Ascending aorta (tissue), 2 donors: ENCODE measurements at regions not wholly inside any gene's neighbourhood (a gene's known extent, or its start where the extent isn't known, plus 50 kb on each side); places are given as distances from the start of the nearest gene placed in this dataset.

Experiments
- DNase-seq, 2 donors: peaks; one replicate each; pipeline ENCODE4 v3.0.0-alpha.2; 2019; ENCODE audit warnings: low spot score in 2 of 2
- H3K27ac ChIP-seq, 2 donors: fragments of 200-600 bp; sonication (generic); one replicate each; pipeline ENCODE4 v1.5.1; 2016 to 2017; ENCODE audit warnings: mild to moderate bottlenecking in 1 of 2
- H3K27me3 ChIP-seq: fragments of 200-600 bp; sonication (generic); one replicate; pipeline ENCODE4 v1.5.1; 2017
- H3K36me3 ChIP-seq, 2 donors: fragments of 200-600 bp; sonication (generic); one replicate each; pipeline ENCODE4 v1.5.1; 2016
- H3K4me1 ChIP-seq, 2 donors: fragments of 200-600 bp; sonication (generic); one replicate each; pipeline ENCODE4 v1.5.1; 2016 to 2017; ENCODE audit warnings: mild to moderate bottlenecking in 1 of 2
- H3K4me3 ChIP-seq, 2 donors: fragments of 200-600 bp; sonication (generic); one replicate each; pipeline ENCODE4 v1.5.1; 2016 to 2017; ENCODE audit warnings: mild to moderate bottlenecking in 1 of 2
- H3K9me3 ChIP-seq, 2 donors: fragments of 200-600 bp; sonication (generic); one replicate each; pipeline ENCODE4 v1.5.1; 2016
- intact Hi-C: fragments of 100-400 bp; cut with DNase I; formaldehyde crosslinking; loops from one replicate; pipeline ENCODE4 v1.15.1; 2023
- TF ChIP-seq, protein P1 (sequence below), 3 experiments: fragments of 200-600 bp in 2 of 3; fragments of 450-650 bp in 1 of 3; sonication (generic) in 2 of 3; IDR thresholded peaks; one replicate each; pipeline ENCODE4 v1.5.1; 2016 to 2019; ENCODE audit warnings: antibody characterized with exemption in 3 of 3, mild to moderate bottlenecking in 1 of 3, moderate library complexity in 1 of 3

DNA sequence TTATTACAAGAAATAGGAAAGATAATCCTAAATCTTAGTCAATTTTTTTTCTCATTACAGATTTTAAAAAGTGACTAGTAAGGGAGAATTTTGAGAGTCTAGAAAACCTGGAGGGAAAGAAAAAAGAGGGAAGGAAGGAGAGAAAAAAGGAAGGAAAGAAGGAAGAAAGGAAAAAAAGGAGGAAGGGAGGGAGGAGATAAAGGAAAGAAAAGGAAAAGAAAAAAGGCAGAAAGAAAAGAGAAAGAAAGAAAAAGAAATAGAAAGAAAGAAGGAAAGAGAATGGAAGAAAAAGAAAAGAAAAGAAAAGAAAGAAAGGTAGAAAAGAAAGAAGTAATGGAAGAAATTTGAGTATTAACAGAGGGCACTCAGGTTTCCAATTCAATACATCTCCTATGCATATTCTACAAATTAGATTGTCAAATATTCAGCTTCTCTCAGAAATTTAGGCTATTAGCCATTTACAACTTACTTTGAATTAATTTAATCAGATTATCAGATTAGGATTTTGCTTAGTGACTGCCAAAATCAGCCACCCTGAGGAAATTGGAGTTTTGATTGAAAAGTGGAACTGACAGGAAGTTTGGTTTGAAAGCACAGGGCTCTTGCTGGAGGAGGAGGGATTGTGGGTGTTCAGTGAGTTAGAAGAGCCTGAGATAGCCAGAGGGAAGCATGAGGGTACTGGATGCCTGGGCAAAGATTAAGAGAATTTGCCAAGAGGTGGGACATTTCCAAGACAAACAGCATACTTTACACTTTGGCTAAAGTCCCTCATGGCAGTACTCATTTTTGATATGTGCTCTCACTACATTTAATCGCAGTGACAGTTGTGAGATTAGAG is 677.8 kb downstream of the USP25 start:
- Histone ChIP-seq H3K4me1 (no peaks in the 10 kb centered on the region), H3K36me3 (no peaks in the 10 kb centered on the region), H3K27me3 (no peaks in the 10 kb centered on the region), H3K9me3 (no peaks in the 10 kb centered on the region), H3K27ac (peak overlapping the region in 1 of 2 donors; percentile 38), H3K4me3 (no peak overlapping the region)
- DNase-seq, result no peak
- TF ChIP-seq, protein P1, sequence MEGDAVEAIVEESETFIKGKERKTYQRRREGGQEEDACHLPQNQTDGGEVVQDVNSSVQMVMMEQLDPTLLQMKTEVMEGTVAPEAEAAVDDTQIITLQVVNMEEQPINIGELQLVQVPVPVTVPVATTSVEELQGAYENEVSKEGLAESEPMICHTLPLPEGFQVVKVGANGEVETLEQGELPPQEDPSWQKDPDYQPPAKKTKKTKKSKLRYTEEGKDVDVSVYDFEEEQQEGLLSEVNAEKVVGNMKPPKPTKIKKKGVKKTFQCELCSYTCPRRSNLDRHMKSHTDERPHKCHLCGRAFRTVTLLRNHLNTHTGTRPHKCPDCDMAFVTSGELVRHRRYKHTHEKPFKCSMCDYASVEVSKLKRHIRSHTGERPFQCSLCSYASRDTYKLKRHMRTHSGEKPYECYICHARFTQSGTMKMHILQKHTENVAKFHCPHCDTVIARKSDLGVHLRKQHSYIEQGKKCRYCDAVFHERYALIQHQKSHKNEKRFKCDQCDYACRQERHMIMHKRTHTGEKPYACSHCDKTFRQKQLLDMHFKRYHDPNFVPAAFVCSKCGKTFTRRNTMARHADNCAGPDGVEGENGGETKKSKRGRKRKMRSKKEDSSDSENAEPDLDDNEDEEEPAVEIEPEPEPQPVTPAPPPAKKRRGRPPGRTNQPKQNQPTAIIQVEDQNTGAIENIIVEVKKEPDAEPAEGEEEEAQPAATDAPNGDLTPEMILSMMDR (IDR thresholded peaks at IDR 0.05), result no peak
- intact Hi-C loops, result no loop called here

DNA sequence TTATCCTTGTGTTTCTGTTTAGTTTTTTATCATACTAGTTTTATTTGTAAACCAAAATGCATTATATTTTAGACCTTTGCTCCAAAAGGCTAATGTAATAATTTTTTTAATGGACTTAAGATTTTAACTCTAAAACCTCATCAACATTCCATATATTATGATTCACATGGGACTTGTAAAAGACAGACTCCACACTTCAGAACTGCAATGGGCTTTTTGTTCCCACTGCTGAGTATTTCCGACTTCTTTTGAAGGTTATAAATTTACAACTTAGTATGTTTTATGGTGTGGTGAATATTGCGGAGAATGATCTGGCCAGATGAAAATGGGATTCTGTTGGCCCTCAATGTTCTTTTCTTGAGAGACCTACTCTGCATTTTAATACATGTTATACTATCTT is 678.5 kb downstream of the USP25 start:
- H3K36me3 ChIP-seq, result no peaks in the 10 kb centered on the region
- TF ChIP-seq, protein P1 (IDR thresholded peaks at IDR 0.05), result no peak

DNA sequence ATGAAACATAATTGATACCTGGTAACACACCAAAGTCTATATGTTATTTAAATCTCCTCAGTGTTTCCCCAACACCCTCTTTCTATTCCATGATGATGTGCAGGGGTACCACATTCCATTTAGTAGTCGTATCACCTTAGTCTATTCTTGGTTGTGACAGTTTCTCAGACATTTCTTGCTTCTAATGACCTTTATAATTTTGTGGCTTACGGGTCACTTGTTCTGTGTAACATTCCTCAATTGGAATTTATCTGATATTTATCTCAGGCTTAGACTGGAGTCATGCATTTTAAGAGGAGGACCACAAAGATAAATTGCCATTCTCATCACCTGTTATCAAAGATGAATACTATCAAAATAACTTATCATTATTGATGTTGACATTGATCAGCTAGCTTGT is 679.6 kb downstream of the USP25 start:
- no peaks in the 10 kb centered on the region for H3K27me3 ChIP-seq
- no peaks in the 10 kb centered on the region for H3K9me3 ChIP-seq
- H3K4me1 ChIP-seq, result no peaks in the 10 kb centered on the region
- DNase-seq, result no peak
- intact Hi-C loops, result no loop called here
- TF ChIP-seq, protein P1 (IDR thresholded peaks at IDR 0.05), result no peak
- no peak overlapping the region for H3K27ac ChIP-seq
- H3K36me3 ChIP-seq, result no peaks in the 10 kb centered on the region
- H3K4me3 ChIP-seq, result no peak overlapping the region

More for the DNA sequence above, 678.5 kb downstream of the USP25 start:
- Histone ChIP-seq H3K4me1 (no peaks in the 10 kb centered on the region), H3K4me3 (no peak overlapping the region), H3K27me3 (no peaks in the 10 kb centered on the region), H3K27ac (no peak overlapping the region), H3K9me3 (no peaks in the 10 kb centered on the region)
- no peak for DNase-seq
- intact Hi-C loops, result no loop called here

DNA sequence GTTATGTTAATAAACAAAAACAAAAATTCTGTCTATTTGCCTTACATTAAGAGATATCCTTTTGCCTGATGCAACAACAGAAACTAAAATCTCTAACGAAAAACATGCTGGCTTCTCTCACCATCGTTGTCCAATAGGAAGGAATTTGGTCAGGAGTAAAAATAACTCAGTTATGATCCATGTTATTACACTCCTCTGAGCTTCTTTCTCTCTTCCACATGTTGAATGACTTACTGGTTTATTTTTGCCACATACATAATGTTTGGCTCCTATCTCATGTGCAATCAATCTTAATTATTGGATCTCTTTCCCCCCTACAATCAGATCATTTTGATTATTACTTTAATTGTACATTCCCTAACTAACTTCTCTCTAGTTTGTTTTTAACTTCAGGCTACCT is 688.4 kb downstream of the USP25 start:
- H3K27ac ChIP-seq, result peak overlapping the region; percentile 49 to 61
- DNase-seq, result no peak
- TF ChIP-seq, protein P1 (IDR thresholded peaks at IDR 0.05), result no peak
- H3K4me1 ChIP-seq, result no peaks in the 10 kb centered on the region
- no peaks in the 10 kb centered on the region for H3K9me3 ChIP-seq
- H3K36me3 ChIP-seq, result no peaks in the 10 kb centered on the region
- H3K27me3 ChIP-seq, result no peaks in the 10 kb centered on the region
- no peak overlapping the region for H3K4me3 ChIP-seq
- intact Hi-C loops, result loop anchor here (5.0 kb wide), 1 partner anchor 169 kb away; no protein-coding TSS in a partner anchor

DNA sequence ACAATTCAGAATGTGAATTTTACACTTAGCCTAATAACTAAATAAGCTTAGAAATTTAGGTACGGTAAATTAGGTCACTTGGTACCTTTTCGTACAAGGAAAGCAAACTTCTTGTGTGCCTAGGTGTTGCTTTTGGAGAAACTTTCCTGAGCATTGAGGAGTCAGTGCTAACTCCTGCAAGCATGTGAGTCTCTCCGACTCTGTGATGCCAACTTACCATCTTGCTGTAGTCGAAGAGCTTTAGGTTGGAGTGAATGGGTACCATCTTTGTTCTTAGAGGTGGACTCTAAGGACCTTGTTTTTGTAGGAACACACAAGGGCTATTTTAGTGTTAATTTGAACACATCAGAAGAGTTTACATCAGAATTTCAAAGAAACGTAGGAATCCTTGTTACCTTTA is 688.9 kb downstream of the USP25 start:
- Histone ChIP-seq H3K4me3 (peak overlapping the region; percentile 47 to 52), H3K9me3 (no peaks in the 10 kb centered on the region), H3K4me1 (no peaks in the 10 kb centered on the region), H3K36me3 (no peaks in the 10 kb centered on the region), H3K27ac (peak overlapping the region; percentile 49 to 61), H3K27me3 (no peaks in the 10 kb centered on the region)
- intact Hi-C loops, result loop anchor here (5.0 kb wide), 1 partner anchor 169 kb away; no protein-coding TSS in a partner anchor
- DNase-seq, result no peak
- TF ChIP-seq, protein P1 (IDR thresholded peaks at IDR 0.05), result no peak
